ENCODE measurements at regions not wholly inside any gene's neighbourhood (a gene's known extent, or its start where the extent isn't known, plus 50 kb on each side); places are given as distances from the start of the nearest gene placed in this dataset.

GRCh38 chr7:20932785-20933527 is 146.3 kb upstream of the SP8 start:
- intact Hi-C loops (cut with micrococcal nuclease) = no loop called here

GRCh38 chr7:20945451-20945850 is 158.8 kb upstream of the SP8 start:
- intact Hi-C loops (cut with micrococcal nuclease) = no loop called here

- intact Hi-C loops (cut with micrococcal nuclease) = no loop called here
These were observed 166.2 kb upstream of the SP8 start for GRCh38 chr7:20952916-20953315.

- intact Hi-C loops (cut with micrococcal nuclease) = no loop called here
These were observed 168.3 kb upstream of the SP8 start for GRCh38 chr7:20954711-20955619.

- intact Hi-C loops (cut with micrococcal nuclease) = no loop called here
These were observed 171.9 kb upstream of the SP8 start for GRCh38 chr7:20958572-20958971.

GRCh38 chr7:20959281-20959680 is 172.6 kb upstream of the SP8 start:
- intact Hi-C loops (cut with micrococcal nuclease) = no loop called here

GRCh38 chr7:20963556-20964280 is 177.0 kb upstream of the SP8 start:
- intact Hi-C loops (cut with micrococcal nuclease) = no loop called here

- intact Hi-C loops (cut with micrococcal nuclease) = no loop called here
These were observed 177.7 kb upstream of the SP8 start for GRCh38 chr7:20964281-20964918.

GRCh38 chr7:20971219-20971618 is 184.5 kb upstream of the SP8 start:
- intact Hi-C loops (cut with micrococcal nuclease) = no loop called here

GRCh38 chr7:20980232-20980631 is 193.5 kb upstream of the SP8 start:
- intact Hi-C loops (cut with micrococcal nuclease) = no loop called here

- intact Hi-C loops (cut with micrococcal nuclease) = no loop called here
These were observed 194.1 kb upstream of the SP8 start for GRCh38 chr7:20980668-20981264.

- intact Hi-C loops (cut with micrococcal nuclease) = no loop called here
These were observed 201.7 kb upstream of the SP8 start for GRCh38 chr7:20988340-20988739.

GRCh38 chr7:20991544-20991943 is 204.9 kb upstream of the SP8 start:
- intact Hi-C loops (cut with micrococcal nuclease) = no loop called here

GRCh38 chr7:20993693-20994092 is 207.0 kb upstream of the SP8 start:
- intact Hi-C loops (cut with micrococcal nuclease) = no loop called here

- intact Hi-C loops (cut with micrococcal nuclease) = no loop called here
These were observed 211.6 kb upstream of the SP8 start for GRCh38 chr7:20998309-20998708.

- intact Hi-C loops (cut with micrococcal nuclease) = no loop called here
These were observed 224.5 kb upstream of the SP8 start for GRCh38 chr7:21011153-21011552.

- intact Hi-C loops (cut with micrococcal nuclease) = no loop called here
These were observed 227.3 kb upstream of the SP8 start for GRCh38 chr7:21013765-21014539.

- intact Hi-C loops (cut with micrococcal nuclease) = no loop called here
These were observed 234.0 kb upstream of the SP8 start for GRCh38 chr7:21020667-21021066.

GRCh38 chr7:21023841-21024484 is 237.3 kb upstream of the SP8 start:
- intact Hi-C loops (cut with micrococcal nuclease) = no loop called here

- intact Hi-C loops (cut with micrococcal nuclease) = no loop called here
These were observed 237.8 kb upstream of the SP8 start for GRCh38 chr7:21024485-21024867.
